ENCODE measurements at regions not wholly inside any gene's neighbourhood (a gene's known extent, or its start where the extent isn't known, plus 50 kb on each side); places are given as distances from the start of the nearest gene placed in this dataset.
A peak's percentile ranks its signal among the peaks of the same experiment; 100 is the strongest.

GRCh38 chr12:126910570-126910969 lies 1356.4 kb upstream of the TMEM132C start:
- TF ChIP-seq CTCF (IDR thresholded peaks at IDR 0.05; ENCODE audit: low read depth, low read length), result no peak
- TF ChIP-seq POLR2A (IDR thresholded peaks at IDR 0.05; ENCODE audit: extremely low read depth, insufficient read length), result no peak
- no peak for TF ChIP-seq MYC (IDR thresholded peaks at IDR 0.05; ENCODE audit: low read depth, low read length)
- TF ChIP-seq MAX (IDR thresholded peaks at IDR 0.05; ENCODE audit: low read depth, low read length), result no peak
- no peak for DNase-seq (ENCODE audit: low read depth)
- no peak overlapping the region for H3K4me3 ChIP-seq (ENCODE audit: low read depth, low read length)

- H3K4me3 ChIP-seq (ENCODE audit: low read depth, low read length), result no peak overlapping the region
- DNase-seq (ENCODE audit: low read depth), result no peak
- TF ChIP-seq MYC (IDR thresholded peaks at IDR 0.05; ENCODE audit: low read depth, low read length), result no peak
- TF ChIP-seq MAX (IDR thresholded peaks at IDR 0.05; ENCODE audit: low read depth, low read length), result no peak
- no peak for TF ChIP-seq CTCF (IDR thresholded peaks at IDR 0.05; ENCODE audit: low read depth, low read length)
- no peak for TF ChIP-seq POLR2A (IDR thresholded peaks at IDR 0.05; ENCODE audit: extremely low read depth, insufficient read length)
Observed at GRCh38 chr12:126912111-126912510, 1354.9 kb upstream of the TMEM132C start.

- DNase-seq (ENCODE audit: low read depth), result no peak
- no peak for TF ChIP-seq MAX (IDR thresholded peaks at IDR 0.05; ENCODE audit: low read depth, low read length)
- TF ChIP-seq MYC (IDR thresholded peaks at IDR 0.05; ENCODE audit: low read depth, low read length), result no peak
- no peak for TF ChIP-seq POLR2A (IDR thresholded peaks at IDR 0.05; ENCODE audit: extremely low read depth, insufficient read length)
- no peak for TF ChIP-seq CTCF (IDR thresholded peaks at IDR 0.05; ENCODE audit: low read depth, low read length)
- H3K4me3 ChIP-seq (ENCODE audit: low read depth, low read length), result no peak overlapping the region
Observed at GRCh38 chr12:126914170-126914793, 1352.7 kb upstream of the TMEM132C start.

GRCh38 chr12:126915309-126915708 lies 1351.7 kb upstream of the TMEM132C start:
- no peak for TF ChIP-seq MYC (IDR thresholded peaks at IDR 0.05; ENCODE audit: low read depth, low read length)
- no peak for TF ChIP-seq POLR2A (IDR thresholded peaks at IDR 0.05; ENCODE audit: extremely low read depth, insufficient read length)
- TF ChIP-seq MAX (IDR thresholded peaks at IDR 0.05; ENCODE audit: low read depth, low read length), result no peak
- TF ChIP-seq CTCF (IDR thresholded peaks at IDR 0.05; ENCODE audit: low read depth, low read length), result no peak
- no peak overlapping the region for H3K4me3 ChIP-seq (ENCODE audit: low read depth, low read length)
- DNase-seq (ENCODE audit: low read depth), result peak; percentile 13

- TF ChIP-seq MAX (IDR thresholded peaks at IDR 0.05; ENCODE audit: low read depth, low read length), result no peak
- TF ChIP-seq POLR2A (IDR thresholded peaks at IDR 0.05; ENCODE audit: extremely low read depth, insufficient read length), result no peak
- TF ChIP-seq MYC (IDR thresholded peaks at IDR 0.05; ENCODE audit: low read depth, low read length), result no peak
- TF ChIP-seq CTCF (IDR thresholded peaks at IDR 0.05; ENCODE audit: low read depth, low read length), result no peak
- DNase-seq (ENCODE audit: low read depth), result peak; percentile 6
- H3K4me3 ChIP-seq (ENCODE audit: low read depth, low read length), result no peak overlapping the region
Observed at GRCh38 chr12:126926023-126926594, 1340.9 kb upstream of the TMEM132C start.
